ENCODE measurements at regions not wholly inside any gene's neighbourhood (a gene's known extent, or its start where the extent isn't known, plus 50 kb on each side); places are given as distances from the start of the nearest gene placed in this dataset.

GRCh38 chr22:49574881-49575702, 252.6 kb downstream of the BRD1 start:
- POLR2A ChIA-PET, result no interaction called here
- DNase-seq (ENCODE audit: low read depth), result no peak
- Histone ChIP-seq H3K36me3 (ENCODE audit: control insufficient read depth, insufficient read depth, low read length) (no peaks in the 10 kb centered on the region), H3K4me3 (ENCODE audit: low read depth, low read length) (no peak overlapping the region), H3K27me3 (ENCODE audit: control insufficient read depth, insufficient read depth, low read length) (no peaks in the 10 kb centered on the region)
- no peak for TF ChIP-seq CTCF (IDR thresholded peaks at IDR 0.05; ENCODE audit: insufficient read depth, low read depth, low read length)
- CTCF ChIA-PET, result no interaction called here

DNA sequence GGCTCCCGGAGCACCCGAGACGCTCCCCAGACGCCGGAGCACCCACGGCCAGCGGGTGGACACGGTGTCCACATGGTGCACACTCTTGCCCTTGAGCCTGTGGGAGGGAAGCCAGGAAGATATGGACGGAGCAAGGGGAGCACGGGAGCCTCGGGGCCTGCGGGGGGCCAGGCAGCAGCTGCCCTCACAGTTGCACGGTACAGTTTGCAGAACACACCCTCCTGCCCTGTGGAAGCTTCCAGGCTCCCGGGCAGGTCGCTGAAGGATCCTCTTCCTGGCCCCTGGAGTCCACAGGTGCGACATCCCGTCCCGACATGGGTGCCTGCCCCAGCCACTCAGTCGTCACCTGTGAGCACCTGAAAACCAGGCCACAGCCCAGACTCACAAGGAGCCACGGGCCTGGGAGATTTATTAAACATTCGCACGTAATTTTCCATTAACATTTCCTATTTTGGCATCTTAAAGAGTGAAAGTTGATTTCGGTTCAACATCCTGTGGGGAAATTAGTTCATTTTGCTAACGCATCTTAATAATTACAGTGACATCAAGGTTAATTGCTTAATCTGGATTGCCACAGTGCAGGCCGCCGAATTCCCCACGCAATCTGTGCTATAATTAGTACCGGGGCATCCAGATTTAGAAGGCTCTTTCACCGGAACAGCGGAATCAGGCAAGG, 253.3 kb downstream of the BRD1 start:
- no peaks in the 10 kb centered on the region for H3K36me3 ChIP-seq (ENCODE audit: control insufficient read depth, insufficient read depth, low read length)
- ChIA-PET CTCF (no interaction called here), POLR2A (no interaction called here)
- no peak for TF ChIP-seq CTCF (IDR thresholded peaks at IDR 0.05; ENCODE audit: insufficient read depth, low read depth, low read length)
- no peak overlapping the region for H3K4me3 ChIP-seq (ENCODE audit: low read depth, low read length)
- DNase-seq (ENCODE audit: low read depth), result no peak
- H3K27me3 ChIP-seq (ENCODE audit: control insufficient read depth, insufficient read depth, low read length), result no peaks in the 10 kb centered on the region

DNA sequence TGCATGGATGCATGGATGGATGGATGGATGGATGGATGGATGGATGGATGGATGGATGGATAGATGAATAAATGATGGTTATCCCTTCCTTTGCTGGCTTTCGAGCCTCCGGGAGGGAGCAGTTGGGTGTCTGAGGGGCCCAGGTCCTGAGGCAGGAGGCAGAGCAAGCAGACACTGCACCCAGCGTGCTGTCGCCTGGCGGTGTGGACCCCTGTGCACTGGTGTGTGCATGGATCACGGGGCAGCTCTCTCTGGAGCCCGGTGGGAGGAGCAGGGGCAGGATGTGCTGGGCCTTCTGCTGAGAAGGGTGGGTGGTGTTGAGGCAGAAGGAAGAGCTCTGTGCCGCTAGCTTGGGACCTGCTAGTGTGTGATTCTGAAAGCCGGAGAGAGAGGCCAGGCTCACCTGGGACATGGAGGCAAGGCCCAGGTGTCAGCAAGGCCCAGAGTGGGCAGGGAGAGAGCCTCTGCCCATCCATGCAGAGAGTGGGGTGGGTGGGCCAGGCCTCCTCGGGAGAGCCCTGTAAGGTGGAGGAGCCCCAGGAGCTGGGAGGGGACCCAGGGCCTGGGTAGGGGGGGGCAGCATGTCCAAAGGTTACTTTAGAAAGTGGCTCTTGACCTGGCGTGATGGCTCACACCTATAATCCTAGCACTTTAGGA, 254.4 kb downstream of the BRD1 start:
- no peak for DNase-seq (ENCODE audit: low read depth)
- no peak for TF ChIP-seq CTCF (IDR thresholded peaks at IDR 0.05; ENCODE audit: insufficient read depth, low read depth, low read length)
- Histone ChIP-seq H3K27me3 (ENCODE audit: control insufficient read depth, insufficient read depth, low read length) (no peaks in the 10 kb centered on the region), H3K4me3 (ENCODE audit: low read depth, low read length) (no peak overlapping the region), H3K36me3 (ENCODE audit: control insufficient read depth, insufficient read depth, low read length) (no peaks in the 10 kb centered on the region)
- POLR2A ChIA-PET, result no interaction called here
- CTCF ChIA-PET, result no interaction called here

DNA sequence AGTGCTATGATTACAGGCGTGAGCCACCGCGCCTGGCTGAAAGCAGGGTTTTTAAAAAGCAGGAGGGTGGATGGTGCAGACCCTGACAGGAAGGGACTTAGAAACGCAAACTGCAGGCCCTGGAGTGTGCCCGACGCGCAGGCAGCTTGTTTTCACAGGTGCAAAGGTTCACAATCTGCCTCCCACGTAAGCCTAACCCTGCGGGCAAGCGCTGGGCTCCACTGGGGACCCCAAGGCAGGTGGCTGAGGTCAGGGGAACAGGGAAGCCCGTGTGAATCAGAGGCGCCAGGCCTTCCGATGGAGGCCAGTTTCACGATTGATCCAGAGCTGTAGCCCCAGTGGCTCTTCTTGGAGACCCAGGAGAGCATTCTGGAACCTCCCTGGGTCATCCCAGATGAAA, 256.3 kb downstream of the BRD1 start:
- TF ChIP-seq CTCF (IDR thresholded peaks at IDR 0.05; ENCODE audit: insufficient read depth, low read depth, low read length), result no peak
- no peaks in the 10 kb centered on the region for H3K27me3 ChIP-seq (ENCODE audit: control insufficient read depth, insufficient read depth, low read length)
- no peak for DNase-seq (ENCODE audit: low read depth)
- ChIA-PET POLR2A (no interaction called here), CTCF (no interaction called here)
- H3K36me3 ChIP-seq (ENCODE audit: control insufficient read depth, insufficient read depth, low read length), result no peaks in the 10 kb centered on the region
- no peak overlapping the region for H3K4me3 ChIP-seq (ENCODE audit: low read depth, low read length)

- Histone ChIP-seq H3K4me3 (ENCODE audit: low read depth, low read length) (no peak overlapping the region), H3K36me3 (ENCODE audit: control insufficient read depth, insufficient read depth, low read length) (no peaks in the 10 kb centered on the region), H3K27me3 (ENCODE audit: control insufficient read depth, insufficient read depth, low read length) (no peaks in the 10 kb centered on the region)
- ChIA-PET CTCF (no interaction called here), POLR2A (no interaction called here)
- DNase-seq (ENCODE audit: low read depth), result no peak
- no peak for TF ChIP-seq CTCF (IDR thresholded peaks at IDR 0.05; ENCODE audit: insufficient read depth, low read depth, low read length)
These were observed 257.4 kb downstream of the BRD1 start for GRCh38 chr22:49570032-49570848.

Data from BJ (cell line).